DMS53 treated with DMSO at 0.1 percent for 48 hours (cell line): ENCODE measurements at regions not wholly inside any gene's neighbourhood (a gene's known extent, or its start where the extent isn't known, plus 50 kb on each side); places are given as distances from the start of the nearest gene placed in this dataset.

Experiments
- DNase-seq: peaks from one replicate; lab custom pipeline; 2025; ENCODE audit not compliant: unreplicated experiment; lab: John Stamatoyannopoulos, UW

GRCh38 chr5:76030343-76030742 lies 52.8 kb upstream of the SV2C start:
- no peak for DNase-seq

GRCh38 chr5:76029739-76030138 lies 53.4 kb upstream of the SV2C start:
- DNase-seq: no peak

GRCh38 chr5:76025790-76026189 lies 57.4 kb upstream of the SV2C start:
- DNase-seq: no peak

- no peak for DNase-seq
Measured at GRCh38 chr5:76025069-76025468, 58.1 kb upstream of the SV2C start.

- no peak for DNase-seq
Measured at GRCh38 chr5:76022611-76023010, 60.6 kb upstream of the SV2C start.

GRCh38 chr5:76021936-76022584 lies 61.1 kb upstream of the SV2C start:
- no peak for DNase-seq

- DNase-seq: no peak
Measured at GRCh38 chr5:76016258-76016657, 66.9 kb upstream of the SV2C start.

- DNase-seq: no peak
Measured at GRCh38 chr5:76014005-76014404, 69.2 kb upstream of the SV2C start.

- no peak for DNase-seq
Measured at GRCh38 chr5:76007904-76008303, 75.3 kb upstream of the SV2C start.

- DNase-seq: no peak
Measured at GRCh38 chr5:76000582-76000981, 82.6 kb upstream of the SV2C start.

GRCh38 chr5:75993643-75994520 lies 89.3 kb upstream of the SV2C start:
- DNase-seq: no peak

GRCh38 chr5:75993183-75993582 lies 90.0 kb upstream of the SV2C start:
- DNase-seq: no peak

GRCh38 chr5:75992753-75993152 lies 90.4 kb upstream of the SV2C start:
- no peak for DNase-seq

GRCh38 chr5:75985077-75985476 lies 98.1 kb upstream of the SV2C start:
- DNase-seq: no peak

- DNase-seq: no peak
Measured at GRCh38 chr5:75975496-75975895, 107.7 kb upstream of the SV2C start.

GRCh38 chr5:75965292-75965691 lies 117.9 kb upstream of the SV2C start:
- no peak for DNase-seq

- no peak for DNase-seq
Measured at GRCh38 chr5:75964008-75964407, 119.2 kb upstream of the SV2C start.

- no peak for DNase-seq
Measured at GRCh38 chr5:75963554-75963953, 119.6 kb upstream of the SV2C start.

- DNase-seq: no peak
Measured at GRCh38 chr5:75961818-75962217, 121.4 kb upstream of the SV2C start.

- DNase-seq: no peak
Measured at GRCh38 chr5:75960129-75960528, 123.1 kb upstream of the SV2C start.

- DNase-seq: no peak
Measured at GRCh38 chr5:75952963-75953362, 130.2 kb upstream of the SV2C start.

GRCh38 chr5:75952291-75952690 lies 130.9 kb upstream of the SV2C start:
- no peak for DNase-seq

- DNase-seq: no peak
Measured at GRCh38 chr5:75951716-75952115, 131.5 kb upstream of the SV2C start.
